Ovary (tissue), 3 donors: ENCODE measurements at regions not wholly inside any gene's neighbourhood (a gene's known extent, or its start where the extent isn't known, plus 50 kb on each side); places are given as distances from the start of the nearest gene placed in this dataset.
"Not testable (repeated sequence)": the region's sequence is repeated elsewhere in the genome, so short reads cannot be mapped to it uniquely, and the experiment has no call there.

Experiments
- CTCF ChIP-seq, 3 donors: fragments of 450-650 bp in 2 of 3; fragments of 200-600 bp in 1 of 3; IDR thresholded peaks; one replicate each; pipeline versions ENCODE4 v1.5.1 to v1.8.0; 2016 to 2022; ENCODE audit warnings: antibody characterized with exemption in 3 of 3, mild to moderate bottlenecking in 1 of 3
- EP300 ChIP-seq: sonication (generic); formaldehyde crosslinking; IDR thresholded peaks from one replicate; pipeline ENCODE4 v1.6.1; 2017; ENCODE audit warnings: antibody characterized with exemption
- POLR2A ChIP-seq: fragments of 450-650 bp; IDR thresholded peaks from one replicate; pipeline ENCODE4 v1.6.1; 2017; ENCODE audit warnings: antibody characterized with exemption, mild to moderate bottlenecking, moderate library complexity
- donor health status: DM: no; HTN: no; CAD: no.

DNA sequence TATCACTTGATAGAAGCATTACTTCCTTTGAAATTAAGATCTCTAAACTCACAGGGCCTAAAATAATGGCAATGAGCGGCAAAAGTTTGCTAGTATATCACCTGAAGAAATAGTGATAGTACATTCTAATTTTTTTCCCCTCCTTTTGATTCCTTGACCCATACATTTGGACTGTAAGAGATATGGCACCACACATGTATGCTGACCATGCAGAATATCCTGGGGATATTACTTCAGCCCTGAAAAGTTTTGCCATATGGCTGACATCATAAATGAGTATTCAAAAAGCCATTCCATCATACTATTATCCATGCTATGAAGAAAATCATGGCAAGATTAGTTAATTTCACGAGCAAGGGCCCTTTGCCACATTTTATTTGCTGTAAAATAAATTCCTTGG lies 576.9 kb downstream of the KCNT2 start:
- not testable (repeated sequence) for TF ChIP-seq POLR2A; CTCF (IDR thresholded peaks at IDR 0.05); EP300
